Heart left ventricle (tissue), 13 donors: ENCODE measurements at regions not wholly inside any gene's neighbourhood (a gene's known extent, or its start where the extent isn't known, plus 50 kb on each side); places are given as distances from the start of the nearest gene placed in this dataset.
"Not testable (repeated sequence)": the region's sequence is repeated elsewhere in the genome, so short reads cannot be mapped to it uniquely, and the experiment has no call there.

Experiments used
- CTCF ChIP-seq, 12 donors: fragments of 200-600 bp; sonication (generic) in 4 of 12; IDR thresholded peaks; one replicate each; pipeline versions ENCODE4 v1.5.0 to v1.8.0; 2018 to 2022; ENCODE audit warnings: antibody characterized with exemption in 12 of 12, mild to moderate bottlenecking in 5 of 12
- POLR2A ChIP-seq, 2 donors: fragments of 450-650 bp; IDR thresholded peaks; one replicate each; pipeline ENCODE4 v1.6.1; 2017; ENCODE audit warnings: antibody characterized with exemption in 2 of 2, mild to moderate bottlenecking in 2 of 2, moderate library complexity in 2 of 2
- donor health status: ischemic (EF 13 %, LVEDD 7.1; RV severe dilation, severe dysfunction).
- donor health status: DM: no; HTN: yes; CAD: no.
- donor health status: DM: no; HTN: no; CAD: no.
- donor health status: ischemic (EF 25% LVEDD 6.9; RV normal size, moderate dysfunction).
- donor health status: ischemic (EF 25% LVEDD 5.7; RV mildly dilated, moderate dysfunction).
- donor health status: ischemic (EF 35%, LVEDD 5.7; RV mildly dilated, moderate dysfunction).
- donor health status: nonischemic (EF 11% LVEDD 7.7; RV severe dilation, severe dysfunction).
- donor health status: DM: yes; HTN: yes; CAD: no.
- donor health status: PGD.
- donor health status: ischemic (EF 29% LVEDD 5.4; RV normal size, mild dysfunction).
- donor health status: nonischemic (EF 23%, LVEDD 6.1; RV moderate dilation, normal function).

GRCh38 chr20:57110121-57111027 lies 156.1 kb downstream of the BMP7 start:
- TF ChIP-seq CTCF, POLR2A (IDR thresholded peaks at IDR 0.05): not testable (repeated sequence)
